ENCODE measurements at regions not wholly inside any gene's neighbourhood (a gene's known extent, or its start where the extent isn't known, plus 50 kb on each side); places are given as distances from the start of the nearest gene placed in this dataset.

DNA sequence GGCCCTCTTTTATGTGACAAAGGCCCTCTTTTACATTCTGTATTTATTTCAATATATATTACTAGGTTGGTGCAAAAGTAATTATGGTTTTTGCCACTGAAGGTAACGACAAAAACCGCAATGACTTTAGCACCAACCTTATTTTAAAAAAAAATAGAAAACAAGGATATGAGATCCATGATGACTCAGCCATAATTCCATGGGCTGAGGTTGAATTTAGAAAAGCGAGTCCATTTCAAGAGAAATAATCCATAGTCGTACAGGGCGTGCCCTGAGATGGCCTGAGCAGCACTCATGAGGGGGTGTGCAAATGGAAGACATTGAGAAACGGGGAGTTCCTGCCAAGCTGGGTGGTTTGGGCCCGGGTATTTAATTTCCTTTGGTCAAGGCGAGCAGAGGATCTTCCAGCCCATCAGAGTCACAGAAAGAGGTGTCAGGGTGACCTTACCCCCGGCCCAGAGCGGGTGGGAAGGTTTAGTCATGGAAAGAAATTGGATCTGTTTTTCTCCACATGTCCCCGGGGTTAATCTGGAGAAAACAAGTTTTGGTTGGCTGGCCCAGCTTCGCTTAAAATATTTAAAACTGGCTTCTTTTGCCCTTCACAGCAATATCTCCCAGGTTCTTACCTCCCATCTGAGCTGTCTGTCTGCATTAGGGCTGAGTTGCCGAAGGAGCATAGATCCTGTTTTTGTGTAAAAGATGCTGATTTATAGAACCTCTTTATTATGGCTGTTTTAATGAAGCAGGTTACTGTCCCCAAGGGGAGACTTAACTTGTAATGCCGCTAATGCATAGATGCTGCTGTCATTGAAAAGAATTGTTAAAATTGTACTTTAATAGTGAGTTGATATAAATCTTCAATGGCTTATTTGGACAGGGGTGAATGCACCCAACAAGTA, 255.6 kb downstream of the PREX1 start:
- no peak for DNase-seq

DNA sequence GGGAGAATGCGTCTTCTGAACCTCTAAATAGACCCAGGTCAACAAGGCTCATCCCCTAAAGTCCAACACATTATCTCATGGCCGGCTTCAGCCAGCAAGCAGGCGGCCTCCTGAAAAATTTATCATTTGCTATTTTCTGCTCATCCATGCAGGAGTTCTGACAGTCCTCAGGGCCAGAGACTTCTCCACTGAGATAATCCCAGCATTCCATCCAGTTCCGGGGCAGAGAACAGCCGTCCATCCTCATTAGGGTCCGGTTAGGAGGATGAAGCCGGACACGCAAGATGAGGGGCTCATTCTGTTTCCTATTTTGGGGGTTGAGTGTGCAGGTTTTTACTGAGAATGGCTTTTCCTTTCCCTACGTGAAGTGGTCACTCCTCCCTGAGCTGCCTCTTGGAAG, 258.1 kb downstream of the PREX1 start:
- DNase-seq, result no peak

DNA sequence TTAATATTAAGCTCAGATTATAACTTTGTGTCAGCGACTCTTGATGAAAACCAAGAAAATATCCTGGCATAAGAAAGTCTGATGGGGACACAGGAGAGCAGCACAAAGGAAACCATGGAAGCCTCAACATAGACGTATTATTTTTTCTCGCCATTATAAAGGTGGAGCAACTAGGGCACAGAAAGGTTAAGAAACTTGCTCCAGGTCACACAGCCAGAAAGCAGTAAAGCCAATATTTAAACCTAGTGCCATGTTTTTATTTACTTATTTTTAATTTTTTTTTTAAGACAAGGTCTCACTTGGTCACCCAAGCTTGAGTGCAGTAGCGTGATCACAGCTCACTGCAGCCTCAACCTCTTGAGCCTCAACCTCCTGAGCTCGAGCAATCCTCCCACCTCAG, 259.3 kb downstream of the PREX1 start:
- DNase-seq, result no peak

DNA sequence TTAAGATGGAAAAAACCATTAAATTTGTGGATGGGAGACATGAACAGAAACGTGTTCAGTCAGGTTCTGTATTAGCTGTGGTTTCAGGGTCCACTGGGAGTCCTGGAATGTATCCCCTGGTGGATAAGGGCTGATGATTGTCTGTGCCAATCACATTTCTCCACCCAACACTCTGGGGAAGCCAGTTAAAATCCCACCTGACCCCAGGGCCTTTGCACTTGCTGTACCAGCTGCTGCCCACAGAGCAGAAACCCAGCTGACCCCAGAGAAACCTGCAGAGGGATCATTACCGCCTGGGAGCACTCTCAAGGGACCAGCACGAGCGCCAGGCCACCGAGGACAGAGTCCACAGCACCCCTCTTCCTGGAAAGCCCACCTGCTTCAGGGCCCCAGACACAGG, 260.7 kb downstream of the PREX1 start:
- no peak for DNase-seq

DNA sequence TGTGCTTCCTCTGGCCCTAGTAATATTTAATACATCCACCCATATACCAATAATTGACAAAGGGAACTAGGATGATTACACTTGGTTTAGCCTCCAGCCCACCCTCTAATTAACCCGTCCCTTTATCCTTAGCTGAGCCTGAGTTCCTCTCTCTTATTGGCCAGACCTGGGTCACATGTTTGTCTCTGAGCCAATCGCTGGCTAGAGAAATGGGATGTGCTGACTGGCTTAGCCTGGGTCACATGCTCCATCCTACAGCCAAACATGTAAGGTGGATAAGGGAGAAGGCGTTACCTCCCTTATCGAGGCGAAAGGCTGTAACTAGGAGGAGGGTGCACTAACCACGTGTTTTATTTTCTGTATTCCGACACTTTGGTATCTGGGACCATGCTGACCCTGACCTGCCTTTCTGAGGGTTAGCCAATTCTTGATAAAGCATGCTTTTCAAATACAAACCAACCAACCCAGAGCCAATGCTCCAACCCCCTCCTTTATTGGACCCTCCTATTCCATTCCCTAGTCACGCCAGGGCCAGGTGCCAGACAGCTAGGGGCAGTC, 262.7 kb downstream of the PREX1 start:
- DNase-seq, result no peak

DNA sequence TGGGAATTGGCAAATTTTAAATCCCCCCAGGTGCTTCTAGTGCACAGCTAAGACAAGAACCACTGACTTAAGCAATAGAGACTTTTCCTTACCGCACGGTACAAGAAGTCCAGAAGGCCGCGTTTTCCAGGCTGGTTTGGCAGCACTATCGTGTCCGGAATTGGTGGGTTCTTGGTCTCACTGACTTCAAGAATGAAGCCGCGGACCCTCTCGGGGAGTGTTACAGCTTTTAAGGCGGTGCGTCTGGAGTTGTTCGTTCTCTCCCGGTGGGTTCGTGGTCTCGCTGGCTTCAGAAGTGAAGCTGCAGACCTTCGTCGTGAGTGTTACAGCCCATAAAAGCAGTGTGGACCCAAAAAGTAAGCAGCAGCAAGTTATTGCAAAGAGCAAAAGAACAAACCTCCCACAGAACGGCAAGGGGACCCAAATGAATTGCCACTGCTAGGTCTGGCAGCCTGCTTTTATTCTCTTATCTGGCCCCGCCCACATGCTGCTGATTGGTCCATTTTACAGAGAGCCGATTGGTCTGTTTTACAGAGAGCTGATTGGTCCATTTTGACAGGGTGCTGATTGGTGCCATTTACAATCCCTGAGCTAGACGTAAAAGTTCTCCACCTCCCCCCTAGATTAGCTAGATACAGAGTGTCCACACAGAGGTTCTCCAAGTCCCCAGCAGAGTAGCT, 264.5 kb downstream of the PREX1 start:
- no peak for DNase-seq

DNA sequence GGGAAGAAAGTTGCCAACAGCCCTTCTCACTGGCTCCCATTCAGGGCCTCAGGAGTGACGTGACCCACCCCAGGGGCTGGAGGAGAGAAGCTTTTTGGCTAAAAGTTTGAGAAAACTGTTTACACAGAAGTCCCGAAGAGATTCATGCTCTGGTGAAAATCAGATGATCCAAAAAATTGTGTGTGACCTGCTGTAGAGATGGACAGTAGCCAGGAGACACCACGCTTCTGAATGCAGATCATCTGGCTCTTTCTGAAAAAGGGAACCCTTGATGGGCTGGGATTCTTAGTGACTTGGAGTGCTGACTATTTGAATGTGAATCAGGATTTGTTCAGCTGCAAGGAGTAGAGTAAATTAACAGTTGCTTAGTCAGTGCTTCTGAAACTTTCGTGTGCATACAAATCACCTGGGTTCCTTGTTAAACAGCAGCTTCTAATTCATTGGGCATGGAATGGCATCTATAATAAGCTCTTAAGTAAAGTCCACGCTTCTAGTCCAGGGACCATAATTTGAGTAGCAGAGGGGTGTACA, 265.1 kb downstream of the PREX1 start:
- no peak for DNase-seq

DNA sequence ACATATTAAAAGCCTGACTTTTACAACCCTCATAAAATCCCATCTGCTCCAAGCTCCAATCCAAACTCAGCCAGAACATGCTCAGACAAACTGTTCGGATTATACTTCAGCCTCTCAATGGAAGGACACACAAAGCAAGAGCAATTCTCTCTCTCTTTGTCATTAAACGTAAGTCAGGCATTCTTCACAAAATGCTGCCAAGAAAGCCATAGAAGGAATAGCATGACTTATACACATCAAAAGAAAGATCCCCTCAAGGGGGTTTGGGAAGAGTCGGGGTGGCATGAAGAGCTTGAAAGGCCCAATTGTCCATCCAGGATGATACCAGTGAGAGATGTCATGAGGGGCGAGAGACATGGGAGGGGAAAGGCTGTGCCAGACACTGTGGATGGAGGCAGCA, 268.9 kb downstream of the PREX1 start:
- DNase-seq, result no peak

DNA sequence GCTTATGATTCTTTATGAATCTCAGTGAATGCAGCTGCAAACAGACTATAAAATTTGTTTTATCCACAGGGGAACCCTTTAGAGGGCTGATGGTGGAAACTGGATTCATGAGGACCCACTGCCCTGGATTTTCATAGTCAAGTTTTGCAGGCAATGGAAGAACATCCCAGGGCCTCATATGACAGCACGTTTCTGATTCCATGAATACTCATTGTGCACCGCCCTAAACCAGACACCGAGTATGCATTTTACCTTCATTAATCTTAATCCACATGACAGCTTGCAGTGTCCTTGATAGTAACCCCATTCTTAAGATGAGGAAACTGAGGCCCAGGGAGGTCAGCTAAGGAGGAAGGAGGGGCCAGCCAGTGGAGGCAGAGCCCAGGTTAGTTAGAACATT, 270.4 kb downstream of the PREX1 start:
- no peak for DNase-seq

DNA sequence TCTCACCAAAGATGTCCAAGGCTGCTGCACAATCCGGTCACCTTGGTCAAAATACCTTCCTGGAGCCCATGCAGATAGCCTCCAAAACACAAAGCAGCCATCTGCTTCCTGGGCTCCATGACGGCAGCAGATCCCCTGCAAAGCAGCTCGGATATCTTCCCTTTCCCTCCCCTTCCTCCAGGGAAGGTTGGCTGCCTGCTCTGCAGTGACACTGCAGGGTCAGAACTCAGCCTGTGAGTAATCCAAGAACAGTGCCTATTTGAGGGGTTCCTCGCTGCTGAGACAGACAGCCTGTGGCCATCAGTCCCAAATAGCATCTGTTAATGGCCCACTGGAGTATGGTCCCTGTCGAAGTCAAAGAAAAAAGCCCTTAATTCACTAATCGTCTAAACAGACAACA, 270.8 kb downstream of the PREX1 start:
- no peak for DNase-seq

DNA sequence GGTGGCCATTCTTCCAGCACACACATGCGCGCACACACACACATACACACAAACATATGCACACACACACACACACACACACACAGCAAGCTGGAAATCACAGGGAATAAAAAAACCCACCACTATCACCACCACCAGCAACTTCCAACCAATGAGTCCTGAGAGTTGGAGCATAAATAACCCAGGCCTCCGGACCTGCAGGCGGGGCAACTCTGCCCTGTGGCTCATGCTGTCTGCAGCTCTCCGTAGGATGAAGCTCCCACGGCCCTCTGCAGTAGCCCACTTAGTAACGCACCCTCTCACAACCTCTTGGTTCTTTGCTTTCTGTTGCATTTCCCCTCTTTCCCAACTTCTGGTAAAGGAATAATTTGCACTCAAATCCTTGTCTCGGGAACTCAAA, 275.2 kb downstream of the PREX1 start:
- DNase-seq, result no peak

DNA sequence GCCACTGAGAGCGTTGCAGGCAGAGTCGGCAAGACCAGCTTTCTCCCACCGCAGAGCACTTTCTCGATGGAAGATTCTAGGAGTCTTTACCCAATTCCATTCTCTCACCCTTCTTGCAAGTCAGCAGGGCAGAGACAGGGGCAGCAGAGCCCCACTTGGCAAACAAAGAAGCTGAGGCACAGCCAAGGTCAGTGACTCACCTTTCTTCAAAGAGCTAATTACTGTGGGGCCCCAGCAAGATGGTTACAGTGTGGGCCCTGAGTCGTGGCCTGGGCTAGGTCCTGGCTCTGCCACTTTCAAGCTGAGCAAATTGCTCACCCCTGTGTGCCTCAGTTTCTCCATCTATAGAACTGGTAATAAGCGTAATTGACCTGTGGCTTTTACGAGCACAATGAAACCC, 277.0 kb downstream of the PREX1 start:
- DNase-seq, result no peak

DNA sequence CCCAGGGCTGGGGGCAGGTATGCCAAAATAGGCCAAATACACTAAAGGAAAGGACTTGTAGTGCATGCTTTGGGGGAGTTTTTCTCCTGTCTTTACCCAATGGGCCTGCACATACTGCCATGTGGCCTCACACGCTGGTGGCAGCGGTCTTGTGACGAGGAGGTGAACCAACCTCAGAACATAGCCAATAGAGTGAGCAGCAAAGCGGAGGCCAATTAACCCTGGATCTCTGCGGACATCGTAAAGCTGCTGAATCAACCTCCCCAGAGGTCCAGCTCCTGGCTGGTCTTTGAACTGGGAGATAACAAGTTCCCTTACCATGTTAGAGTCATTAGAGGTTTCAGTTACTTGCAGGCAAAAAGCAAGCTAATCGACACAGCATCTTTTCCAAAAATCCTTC, 280.1 kb downstream of the PREX1 start:
- DNase-seq, result no peak

DNA sequence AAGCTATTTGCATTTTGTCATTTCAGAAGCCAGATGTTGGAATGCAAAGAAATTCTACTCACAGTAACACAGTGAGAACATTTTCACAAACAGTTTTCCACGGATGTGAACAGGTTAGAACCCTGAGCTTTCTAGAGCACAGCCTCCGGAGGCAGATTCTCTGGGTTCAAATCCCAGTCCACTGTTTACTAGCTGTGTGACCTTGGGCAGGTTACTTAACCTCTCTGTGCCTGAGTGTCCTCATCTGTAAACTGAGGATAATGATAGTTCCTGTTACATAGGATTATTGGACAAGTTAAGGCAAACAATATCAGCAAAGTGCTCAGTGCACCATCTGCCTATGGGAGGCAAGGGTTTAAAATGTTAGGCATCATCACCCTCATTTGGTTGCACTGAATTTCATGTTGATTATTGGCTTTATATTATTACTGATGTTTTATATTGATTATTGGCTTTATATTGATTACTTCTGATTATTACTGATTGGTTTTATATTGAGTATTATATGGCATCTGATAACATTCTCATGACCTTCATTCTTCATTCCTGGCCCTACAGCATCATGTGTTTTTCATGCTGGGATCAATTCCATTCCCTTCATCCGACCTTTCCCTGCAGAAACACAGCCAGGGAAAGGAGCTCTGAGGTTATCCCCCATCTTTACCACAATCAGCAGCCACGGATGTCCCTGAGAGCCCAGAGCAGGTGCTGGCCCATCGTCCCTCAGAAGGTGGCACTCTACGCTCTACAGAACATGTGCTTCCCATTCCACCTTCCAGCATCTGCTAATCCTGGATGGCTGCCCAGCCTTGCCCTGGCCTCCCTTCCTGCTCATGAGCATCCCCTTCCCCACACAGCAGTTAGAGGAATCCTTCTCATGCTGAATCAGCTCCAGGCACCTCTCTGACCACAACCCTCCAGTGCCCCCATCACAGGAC, 283.1 kb downstream of the PREX1 start:
- no peak for DNase-seq

DNA sequence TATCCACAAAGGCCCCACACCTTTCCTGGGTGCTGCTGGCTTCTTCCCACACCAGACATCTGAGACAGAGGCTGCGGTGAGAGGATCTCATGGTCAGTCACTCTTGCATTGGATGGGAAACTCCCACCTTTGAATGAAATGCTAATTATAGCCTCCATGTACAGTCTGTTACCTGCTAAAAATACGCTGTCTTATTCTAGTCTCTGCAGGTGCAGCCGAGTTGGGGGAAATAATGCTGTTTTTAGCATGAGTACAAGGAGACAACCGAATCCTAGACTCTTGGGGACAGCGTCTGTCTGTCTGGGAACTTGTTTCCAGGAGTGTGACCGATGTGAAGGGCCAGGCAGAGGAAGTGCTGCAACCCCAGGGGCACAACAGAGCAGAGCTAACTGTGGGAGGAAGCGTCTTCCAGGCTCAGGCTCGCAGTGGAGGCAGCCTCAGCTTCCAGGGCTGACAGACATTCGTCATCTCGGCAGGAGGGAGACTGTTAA, 286.2 kb downstream of the PREX1 start:
- DNase-seq, result no peak

DNA sequence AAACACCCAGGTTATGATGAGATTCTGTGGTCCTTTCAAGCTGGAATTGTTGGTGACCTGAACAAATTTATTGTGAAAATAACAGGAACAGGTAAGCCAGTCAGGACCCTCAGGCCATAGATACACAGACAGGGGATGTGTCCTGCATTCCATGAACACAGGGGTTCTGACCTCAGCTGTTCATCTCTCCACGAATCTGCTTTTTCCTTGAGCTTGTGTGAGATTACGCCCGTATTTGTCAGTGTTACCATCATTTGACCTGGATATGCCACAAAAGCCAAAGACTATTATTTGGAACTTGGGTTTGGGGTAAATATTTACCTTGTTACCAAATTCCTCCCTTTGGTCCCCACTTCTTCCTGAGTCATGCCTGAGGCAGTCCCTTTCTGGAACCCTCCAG, 288.9 kb downstream of the PREX1 start:
- no peak for DNase-seq

DNA sequence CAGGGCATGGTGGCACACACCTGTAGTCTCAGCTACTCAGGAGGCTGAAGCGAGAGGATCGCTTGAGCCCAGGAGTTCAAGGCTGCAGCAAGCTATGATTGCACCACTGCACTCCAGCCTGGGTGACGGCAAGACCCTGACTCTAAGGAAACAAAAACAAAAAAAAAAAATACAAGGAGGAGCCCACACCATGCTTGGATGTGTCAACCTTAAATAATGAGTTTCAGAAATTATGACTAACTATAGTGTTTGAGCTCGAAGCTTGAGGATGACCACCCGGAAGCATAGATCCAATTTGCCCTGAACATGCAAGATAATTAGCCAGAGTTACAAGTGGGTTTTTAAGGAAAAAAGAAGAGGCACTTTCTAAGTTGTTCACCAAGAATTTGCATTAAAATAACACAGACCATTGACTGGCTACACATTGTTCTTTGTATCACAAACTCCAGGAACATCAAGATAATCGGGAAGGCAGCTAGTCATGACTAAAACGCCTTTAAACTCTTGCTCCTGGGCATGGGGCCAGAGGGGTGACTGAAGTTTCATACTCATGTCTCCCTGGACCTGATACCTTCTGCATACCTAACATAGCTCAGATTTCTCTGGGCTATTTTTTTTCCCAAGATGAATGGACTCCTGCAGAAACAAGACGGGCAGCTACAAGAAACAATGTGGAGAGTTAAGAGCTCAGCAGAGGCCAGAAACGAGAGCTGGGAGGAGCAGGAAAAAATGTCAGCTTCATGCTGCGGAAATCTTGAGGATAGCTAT, 289.6 kb downstream of the PREX1 start:
- no peak for DNase-seq

DNA sequence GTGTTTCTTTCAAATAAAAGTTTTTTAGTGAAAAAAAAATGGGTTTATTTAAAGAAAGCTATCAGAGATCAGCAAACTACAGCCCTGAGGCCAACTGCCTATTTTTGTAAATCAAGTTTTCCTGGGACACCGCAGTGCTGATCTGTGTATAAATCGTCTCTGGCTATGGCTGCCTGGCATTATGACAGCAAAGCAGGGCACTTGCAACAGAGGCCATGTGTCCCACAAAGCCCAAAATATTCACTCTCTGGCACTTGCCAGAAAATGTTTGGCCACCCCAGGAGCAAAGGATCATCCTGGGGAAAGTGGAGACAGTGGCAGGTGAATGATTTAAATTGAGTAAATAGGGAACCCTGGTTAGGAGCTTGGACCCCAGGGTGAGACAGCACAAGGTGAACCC, 291.6 kb downstream of the PREX1 start:
- no peak for DNase-seq

DNA sequence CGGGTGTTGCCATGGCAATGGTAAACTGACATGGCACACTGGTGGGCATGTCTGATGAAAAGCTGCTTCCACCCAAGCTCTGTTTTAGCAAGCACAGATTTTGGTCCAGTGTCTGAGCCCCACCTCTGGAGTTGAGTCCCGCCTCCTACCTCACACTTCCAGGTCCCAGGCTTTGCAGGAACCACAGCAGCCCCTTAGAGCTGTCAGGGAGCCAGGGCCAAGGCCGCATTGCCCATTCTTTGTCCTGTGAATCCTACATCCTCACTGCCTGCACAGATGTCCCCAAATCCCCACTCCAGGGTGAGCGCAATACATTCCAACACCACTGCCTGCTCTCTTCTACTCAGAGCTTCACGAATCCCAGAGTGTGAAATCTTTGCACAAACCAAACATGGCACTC, 292.2 kb downstream of the PREX1 start:
- no peak for DNase-seq

DNA sequence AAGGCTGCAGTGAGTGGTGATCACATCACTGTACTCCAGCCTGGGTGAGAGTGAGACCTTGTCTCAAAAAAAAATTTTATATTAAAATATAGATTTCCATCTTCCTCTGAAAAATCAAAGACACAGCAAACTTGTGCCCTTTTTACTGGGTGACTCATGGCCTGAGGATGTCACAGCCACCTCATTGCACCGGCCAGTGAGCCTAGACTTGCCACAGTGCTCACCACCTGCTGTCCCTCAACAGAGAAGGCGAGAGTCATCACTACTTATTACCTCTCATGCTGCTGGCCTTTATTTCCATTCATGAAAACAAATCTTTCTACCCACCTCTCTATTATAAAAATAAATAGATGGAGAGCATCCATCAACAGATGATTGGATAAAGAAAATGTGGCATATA, 295.8 kb downstream of the PREX1 start:
- no peak for DNase-seq

DNA sequence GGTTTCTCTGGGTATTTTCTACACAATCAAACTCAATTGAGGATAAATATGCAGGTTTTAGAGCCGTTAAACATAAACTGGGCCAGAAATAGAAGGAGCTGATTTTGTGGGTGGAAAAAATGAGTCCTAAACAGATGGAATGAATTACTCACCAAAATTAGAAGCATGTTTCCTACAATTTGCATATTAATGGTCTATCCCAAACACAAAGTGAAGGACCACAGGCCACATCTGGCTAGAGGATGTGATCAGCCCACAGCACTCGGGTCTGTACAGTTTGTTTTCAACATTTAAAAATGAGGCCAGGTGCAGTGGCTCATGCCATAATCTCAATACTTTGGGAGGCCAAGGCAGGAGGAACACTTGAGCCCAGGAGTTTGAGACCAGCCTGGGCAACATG, 296.3 kb downstream of the PREX1 start:
- no peak for DNase-seq

DNA sequence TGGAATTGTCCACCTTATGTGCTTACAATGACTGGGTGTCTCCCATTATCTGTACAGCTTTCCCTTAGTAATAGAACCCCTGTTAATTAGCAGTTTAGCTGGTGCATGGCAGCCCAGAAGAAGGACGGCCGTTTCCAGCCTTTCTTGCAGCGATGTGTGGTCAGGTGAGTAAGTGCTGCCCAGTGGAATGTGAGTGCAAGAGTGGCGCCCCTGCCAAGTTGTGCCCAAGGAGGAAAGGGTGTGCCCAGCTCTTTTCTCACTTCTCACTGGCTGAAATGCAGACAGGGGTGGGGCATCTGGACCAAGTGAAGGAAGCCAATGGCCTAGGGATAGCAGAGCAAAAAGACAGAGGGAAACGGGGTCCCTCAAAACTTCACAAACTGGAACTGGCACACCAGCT, 296.8 kb downstream of the PREX1 start:
- DNase-seq, result no peak

Data from GDM1 (cell line).